ENCODE measurements at regions not wholly inside any gene's neighbourhood (a gene's known extent, or its start where the extent isn't known, plus 50 kb on each side); places are given as distances from the start of the nearest gene placed in this dataset.

GRCh38 chr18:72235422-72235821 lies 308.7 kb downstream of the CBLN2 start:
- intact Hi-C loops (cut with DNase I), result no loop called here
- Histone ChIP-seq H3K27me3 (no peaks in the 10 kb centered on the region), H3K9me3 (no peaks in the 10 kb centered on the region), H3K36me3 (no peaks in the 10 kb centered on the region), H3K4me1 (no peaks in the 10 kb centered on the region), H3K27ac (no peak overlapping the region), H3K4me3 (no peak overlapping the region)
- no peak for TF ChIP-seq POLR2AphosphoS5 (IDR thresholded peaks at IDR 0.05; ENCODE audit: insufficient read depth in 1 of 2, low read depth in 1 of 2)
- no peak for TF ChIP-seq POLR2A (IDR thresholded peaks at IDR 0.05)
- TF ChIP-seq, protein P1, sequence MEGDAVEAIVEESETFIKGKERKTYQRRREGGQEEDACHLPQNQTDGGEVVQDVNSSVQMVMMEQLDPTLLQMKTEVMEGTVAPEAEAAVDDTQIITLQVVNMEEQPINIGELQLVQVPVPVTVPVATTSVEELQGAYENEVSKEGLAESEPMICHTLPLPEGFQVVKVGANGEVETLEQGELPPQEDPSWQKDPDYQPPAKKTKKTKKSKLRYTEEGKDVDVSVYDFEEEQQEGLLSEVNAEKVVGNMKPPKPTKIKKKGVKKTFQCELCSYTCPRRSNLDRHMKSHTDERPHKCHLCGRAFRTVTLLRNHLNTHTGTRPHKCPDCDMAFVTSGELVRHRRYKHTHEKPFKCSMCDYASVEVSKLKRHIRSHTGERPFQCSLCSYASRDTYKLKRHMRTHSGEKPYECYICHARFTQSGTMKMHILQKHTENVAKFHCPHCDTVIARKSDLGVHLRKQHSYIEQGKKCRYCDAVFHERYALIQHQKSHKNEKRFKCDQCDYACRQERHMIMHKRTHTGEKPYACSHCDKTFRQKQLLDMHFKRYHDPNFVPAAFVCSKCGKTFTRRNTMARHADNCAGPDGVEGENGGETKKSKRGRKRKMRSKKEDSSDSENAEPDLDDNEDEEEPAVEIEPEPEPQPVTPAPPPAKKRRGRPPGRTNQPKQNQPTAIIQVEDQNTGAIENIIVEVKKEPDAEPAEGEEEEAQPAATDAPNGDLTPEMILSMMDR (IDR thresholded peaks at IDR 0.05), result no peak
- no peak for DNase-seq (ENCODE audit: extremely low spot score in 2 of 2)

- no peaks in the 10 kb centered on the region for H3K27me3 ChIP-seq
- intact Hi-C loops (cut with DNase I), result no loop called here
- H3K27ac ChIP-seq, result no peak overlapping the region
- TF ChIP-seq, protein P1 (IDR thresholded peaks at IDR 0.05), result no peak
- TF ChIP-seq POLR2AphosphoS5 (IDR thresholded peaks at IDR 0.05; ENCODE audit: insufficient read depth in 1 of 2, low read depth in 1 of 2), result no peak
- TF ChIP-seq POLR2A (IDR thresholded peaks at IDR 0.05), result no peak
- no peaks in the 10 kb centered on the region for H3K4me1 ChIP-seq
- no peaks in the 10 kb centered on the region for H3K36me3 ChIP-seq
- no peaks in the 10 kb centered on the region for H3K9me3 ChIP-seq
- no peak overlapping the region for H3K4me3 ChIP-seq
- no peak for DNase-seq (ENCODE audit: extremely low spot score in 2 of 2)
Measured at GRCh38 chr18:72233106-72233505, 311.0 kb downstream of the CBLN2 start.

DNA sequence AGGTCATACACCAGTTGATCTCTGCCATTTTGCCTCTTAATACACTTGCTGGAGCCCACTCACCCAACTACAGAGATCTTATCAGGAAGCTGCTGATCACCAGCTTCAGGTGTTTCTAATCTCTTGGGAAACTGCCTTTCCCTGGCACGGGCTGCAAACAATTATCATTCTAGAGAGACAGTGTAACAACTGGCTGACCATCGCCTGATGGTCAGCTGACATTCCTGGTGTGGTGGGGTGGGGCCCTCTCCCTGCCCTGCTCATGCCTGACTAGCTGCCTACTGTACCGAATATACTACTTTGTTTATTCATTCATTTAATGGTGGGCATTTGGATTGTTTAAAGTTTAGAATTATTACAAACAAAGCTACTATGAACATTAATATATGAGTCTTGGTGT lies 311.5 kb downstream of the CBLN2 start:
- intact Hi-C loops (cut with DNase I), result no loop called here
- H3K4me3 ChIP-seq, result no peak overlapping the region
- TF ChIP-seq POLR2AphosphoS5 (IDR thresholded peaks at IDR 0.05; ENCODE audit: insufficient read depth in 1 of 2, low read depth in 1 of 2), result no peak
- no peak for TF ChIP-seq POLR2A (IDR thresholded peaks at IDR 0.05)
- TF ChIP-seq, protein P1 (IDR thresholded peaks at IDR 0.05), result no peak

DNA sequence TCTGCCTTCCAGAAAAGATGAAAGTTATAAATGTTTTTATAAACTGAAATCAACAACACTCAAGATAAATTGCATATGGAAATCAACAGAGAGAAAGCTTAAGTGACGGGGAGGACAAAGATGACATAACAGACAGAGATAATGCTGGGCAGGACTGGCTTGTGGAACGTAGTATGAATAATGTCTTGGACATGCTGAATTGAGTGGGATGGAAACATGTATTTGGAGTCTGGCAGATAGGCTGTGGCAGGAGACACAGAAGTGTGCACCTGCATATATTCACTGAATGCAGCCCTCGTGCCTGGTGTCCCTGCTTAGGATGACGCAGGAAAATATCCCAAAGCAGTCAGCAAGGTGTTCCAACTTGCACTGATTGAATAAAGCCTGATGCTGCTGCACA lies 318.2 kb downstream of the CBLN2 start:
- no peaks in the 10 kb centered on the region for H3K4me1 ChIP-seq
- H3K27me3 ChIP-seq, result no peaks in the 10 kb centered on the region
- no peaks in the 10 kb centered on the region for H3K36me3 ChIP-seq
- TF ChIP-seq POLR2A (IDR thresholded peaks at IDR 0.05), result no peak
- TF ChIP-seq POLR2AphosphoS5 (IDR thresholded peaks at IDR 0.05; ENCODE audit: insufficient read depth in 1 of 2, low read depth in 1 of 2), result no peak
- TF ChIP-seq, protein P1 (IDR thresholded peaks at IDR 0.05), result no peak
- intact Hi-C loops (cut with DNase I), result no loop called here
- no peak overlapping the region for H3K27ac ChIP-seq
- H3K9me3 ChIP-seq, result no peaks in the 10 kb centered on the region
- no peak overlapping the region for H3K4me3 ChIP-seq
- DNase-seq (ENCODE audit: extremely low spot score in 2 of 2), result no peak

More for the DNA sequence above, 311.5 kb downstream of the CBLN2 start:
- H3K36me3 ChIP-seq, result no peaks in the 10 kb centered on the region
- no peak for DNase-seq (ENCODE audit: extremely low spot score in 2 of 2)
- no peak overlapping the region for H3K27ac ChIP-seq
- H3K27me3 ChIP-seq, result no peaks in the 10 kb centered on the region
- H3K9me3 ChIP-seq, result no peaks in the 10 kb centered on the region
- H3K4me1 ChIP-seq, result no peaks in the 10 kb centered on the region

DNA sequence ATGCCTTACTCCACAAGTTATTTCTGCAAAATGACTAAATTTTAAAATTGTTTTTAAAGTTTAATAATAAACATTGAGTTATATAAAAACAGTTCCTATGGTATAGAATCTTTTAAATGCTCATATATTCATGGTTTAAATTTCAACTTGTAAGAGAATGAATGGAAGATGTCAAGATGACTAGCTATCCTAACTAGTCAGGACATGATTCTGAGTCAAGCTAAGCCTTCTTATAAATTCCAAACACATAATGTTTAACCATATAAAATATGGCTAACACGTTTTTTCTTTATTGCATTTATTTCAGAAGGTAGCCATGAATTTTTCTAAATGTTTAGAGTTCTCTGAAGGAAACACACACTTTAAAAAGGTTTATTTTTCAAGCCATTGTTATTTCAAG lies 320.4 kb downstream of the CBLN2 start:
- no peaks in the 10 kb centered on the region for H3K9me3 ChIP-seq
- no peak overlapping the region for H3K27ac ChIP-seq
- H3K4me3 ChIP-seq, result no peak overlapping the region
- no peak for DNase-seq (ENCODE audit: extremely low spot score in 2 of 2)
- H3K36me3 ChIP-seq, result no peaks in the 10 kb centered on the region
- intact Hi-C loops (cut with DNase I), result no loop called here
- no peaks in the 10 kb centered on the region for H3K4me1 ChIP-seq
- no peaks in the 10 kb centered on the region for H3K27me3 ChIP-seq
- no peak for TF ChIP-seq POLR2AphosphoS5 (IDR thresholded peaks at IDR 0.05; ENCODE audit: insufficient read depth in 1 of 2, low read depth in 1 of 2)
- TF ChIP-seq, protein P1 (IDR thresholded peaks at IDR 0.05), result no peak
